IMR-90 (cell line): ENCODE measurements at regions not wholly inside any gene's neighbourhood (a gene's known extent, or its start where the extent isn't known, plus 50 kb on each side); places are given as distances from the start of the nearest gene placed in this dataset.

Source experiments
- ATAC-seq: fragments of 200-7000 bp; cut with Tn5 transposase; 2 replicates; pipeline ENCODE4 v1.9.1; 2020; ENCODE audit warnings: low read depth, mild to moderate bottlenecking, moderate library complexity
- BruUV-seq: library from RNA; stranded (reverse); fragments of 400-500 nt; replicated peaks from 2 replicates; lab custom pipeline; 2021; lab: Mats Ljungman, UMichigan
- CTCF ChIA-PET: fragments of 300-600 bp; formaldehyde crosslinking; extraction: SDS; loops from one replicate; lab custom pipeline; 2021; ENCODE audit warnings: antibody characterized with exemption; lab: Yijun Ruan, JAX
- POLR2A ChIA-PET: fragments of 300-600 bp; sonication (Branson Sonifier 250); formaldehyde crosslinking; loops from one replicate; lab custom pipeline; 2022; ENCODE audit warnings: antibody characterized with exemption; ENCODE audit not compliant: unreplicated experiment; lab: Charles Lee
- DNase-seq: peaks from one replicate; pipeline ENCODE4 v3.0.0; 2013
- H2AFZ ChIP-seq: replicated peaks from 2 replicates; pipeline ENCODE3; 2013; ENCODE audit warnings: low read length, mild to moderate bottlenecking; ENCODE audit not compliant: poor library complexity
- H2AK5ac ChIP-seq: 2 replicates; pipeline ENCODE4 v1.6.1; 2013; ENCODE audit warnings: low read depth, low read length, inconsistent platforms
- H2AK9ac ChIP-seq: replicated peaks from 2 replicates; pipeline ENCODE3; 2013; ENCODE audit warnings: mild to moderate bottlenecking, low read depth, low read length, moderate library complexity; ENCODE audit not compliant: poor library complexity
- H2BK120ac ChIP-seq: 2 replicates; pipeline ENCODE4 v1.6.1; 2013; ENCODE audit warnings: low read depth, low read length, inconsistent platforms
- H2BK15ac ChIP-seq: 3 replicates; pipeline ENCODE4 v1.6.1; 2013; ENCODE audit warnings: low read depth, low read length, inconsistent platforms
- H2BK20ac ChIP-seq: 2 replicates; pipeline ENCODE4 v1.6.1; 2013; ENCODE audit warnings: low read depth, mild to moderate bottlenecking, inconsistent platforms, low read length, moderate library complexity
- H2BK5ac ChIP-seq: 2 replicates; pipeline ENCODE4 v1.6.1; 2013; ENCODE audit warnings: mild to moderate bottlenecking, low read depth, low read length, inconsistent platforms; ENCODE audit not compliant: poor library complexity, severe bottlenecking
- H3K14ac ChIP-seq: replicated peaks from 2 replicates; pipeline ENCODE4 v1.6.1; 2013; ENCODE audit warnings: low read depth, low read length, inconsistent platforms
- H3K18ac ChIP-seq: 2 replicates; pipeline ENCODE4 v1.6.1; 2013; ENCODE audit warnings: low read depth, low read length, control low read depth
- H3K23ac ChIP-seq: 2 replicates; pipeline ENCODE4 v1.6.1; 2013; ENCODE audit warnings: low read depth, low read length, inconsistent platforms
- H3K27ac ChIP-seq: 2 replicates; pipeline ENCODE4 v1.5.1; 2013; ENCODE audit warnings: mild to moderate bottlenecking, control low read depth, low read length; ENCODE audit not compliant: insufficient read depth
- H3K27me3 ChIP-seq: 2 replicates; pipeline ENCODE4 v1.6.1; 2013; ENCODE audit warnings: low read length; ENCODE audit not compliant: control insufficient read depth, insufficient read depth
- H3K36me3 ChIP-seq: 2 replicates; pipeline ENCODE4 v1.6.1; 2013; ENCODE audit warnings: low read length, mixed read lengths; ENCODE audit not compliant: control insufficient read depth, insufficient read depth
- H3K4ac ChIP-seq: 2 replicates; pipeline ENCODE4 v1.6.1; 2013; ENCODE audit warnings: low read depth, low read length, inconsistent platforms
- H3K4me1 ChIP-seq: 2 replicates; pipeline ENCODE4 v1.6.1; 2013; ENCODE audit warnings: low read length, mixed read lengths; ENCODE audit not compliant: control insufficient read depth, insufficient read depth
- H3K4me2 ChIP-seq: 2 replicates; pipeline ENCODE4 v1.6.1; 2013; ENCODE audit warnings: low read depth, mild to moderate bottlenecking, control low read depth, low read length, moderate library complexity
- H3K4me3 ChIP-seq: 2 replicates; pipeline ENCODE4 v1.5.1; 2013; ENCODE audit warnings: low read depth, mild to moderate bottlenecking, control low read depth, low read length, moderate library complexity; ENCODE audit not compliant: insufficient read depth
- H3K56ac ChIP-seq: 2 replicates; pipeline ENCODE4 v1.6.1; 2013; ENCODE audit warnings: low read length, inconsistent platforms; ENCODE audit not compliant: insufficient read depth; ENCODE audit errors: extremely low read depth
- H3K79me1 ChIP-seq, 2 experiments: 2 replicates each; pipeline ENCODE4 v1.6.1; 2013; ENCODE audit warnings: low read length in 2 of 2, inconsistent platforms in 1 of 2, low read depth in 1 of 2
- H3K9ac ChIP-seq: 2 replicates; pipeline ENCODE4 v1.6.1; 2013; ENCODE audit warnings: low read depth, low read length, control low read depth
- H3K9me1 ChIP-seq: 2 replicates; pipeline ENCODE4 v1.6.1; 2013; ENCODE audit warnings: low read length, inconsistent platforms; ENCODE audit not compliant: insufficient read depth
- H3K9me3 ChIP-seq: 2 replicates; pipeline ENCODE4 v1.6.1; 2013; ENCODE audit warnings: low read length; ENCODE audit not compliant: control insufficient read depth, insufficient read depth
- H4K20me1 ChIP-seq: 2 replicates; pipeline ENCODE4 v1.6.1; 2013; ENCODE audit warnings: low read length, inconsistent platforms; ENCODE audit not compliant: insufficient read depth
- H4K5ac ChIP-seq: 2 replicates; pipeline ENCODE4 v1.6.1; 2013; ENCODE audit warnings: mild to moderate bottlenecking, low read depth, low read length, control low read depth
- H4K8ac ChIP-seq, 2 experiments: 2 replicates each; pipeline ENCODE4 v1.6.1; 2013; ENCODE audit warnings: low read depth in 2 of 2, low read length in 2 of 2, control low read depth in 1 of 2, inconsistent platforms in 1 of 2
- H4K91ac ChIP-seq: 2 replicates; pipeline ENCODE4 v1.6.1; 2013; ENCODE audit warnings: low read depth, low read length, inconsistent platforms; ENCODE audit not compliant: insufficient read depth
- BHLHE40 ChIP-seq: fragments of 150-350 bp; IDR thresholded peaks from 2 replicates; pipeline ENCODE4 v1.6.1; 2016; ENCODE audit warnings: mild to moderate bottlenecking, low read depth, low read length
- CHD1 ChIP-seq: IDR thresholded peaks from 2 replicates; pipeline ENCODE4 v1.6.1; 2012; ENCODE audit warnings: low read depth, low read length, improper control_type of control experiment
- CTCF ChIP-seq: conservative IDR thresholded peaks from 2 replicates; pipeline ENCODE4 v1.5.1; 2012; ENCODE audit warnings: mild to moderate bottlenecking, low read depth, low read length, improper control_type of control experiment
- MAFK ChIP-seq: IDR thresholded peaks from 2 replicates; pipeline ENCODE4 v1.6.1; 2012; ENCODE audit warnings: low read depth, low read length, improper control_type of control experiment
- MAZ ChIP-seq: IDR thresholded peaks from 2 replicates; pipeline ENCODE4 v1.6.1; 2012; ENCODE audit warnings: low read depth, mild to moderate bottlenecking, low read length, improper control_type of control experiment, moderate library complexity, borderline replicate concordance
- MXI1 ChIP-seq: IDR thresholded peaks from 2 replicates; pipeline ENCODE4 v1.6.1; 2012; ENCODE audit warnings: low read depth, mild to moderate bottlenecking, low read length, moderate library complexity, borderline replicate concordance
- NFE2L2 ChIP-seq: fragments of 150-350 bp; IDR thresholded peaks from 2 replicates; pipeline ENCODE4 v1.6.1; 2016; ENCODE audit warnings: low read depth, mild to moderate bottlenecking, low read length
- RCOR1 ChIP-seq: IDR thresholded peaks from 2 replicates; pipeline ENCODE4 v1.6.1; 2012; ENCODE audit warnings: mild to moderate bottlenecking, low read length, improper control_type of control experiment; ENCODE audit not compliant: insufficient replicate concordance
- RFX5 ChIP-seq: IDR thresholded peaks from 2 replicates; pipeline ENCODE4 v1.8.0; 2012; ENCODE audit warnings: low read depth, mild to moderate bottlenecking, low read length, moderate library complexity
- SMC3 ChIP-seq: fragments of 150-350 bp; IDR thresholded peaks from 2 replicates; pipeline ENCODE4 v1.6.1; 2016; ENCODE audit warnings: low read depth, mild to moderate bottlenecking, antibody characterized with exemption, low read length, moderate library complexity
- USF2 ChIP-seq: fragments of 150-350 bp; IDR thresholded peaks from 2 replicates; pipeline ENCODE4 v1.6.1; 2017; ENCODE audit warnings: mild to moderate bottlenecking, antibody characterized with exemption, low read length, low read depth
- WGBS, 2 experiments: methylation state at CpG; one replicate each; pipeline versions ENCODE4 v1.1.5 to v1.1.7; 2013; ENCODE audit warnings: missing lambda C conversion rate in 2 of 2; ENCODE audit not compliant: insufficient read length in 1 of 2; ENCODE audit errors: extremely low coverage in 2 of 2; 5-methylcytosine and 5-hydroxymethylcytosine counted together
- dilution Hi-C: fragments of 300-500 bp; cut with HindIII; formaldehyde crosslinking; loops from one replicate; pipeline ENCODE4 v1.14.3; 2018; ENCODE audit warnings: low sequenced_read_pairs; ENCODE audit not compliant: unreplicated experiment
- in situ Hi-C: fragments of 300-500 bp; cut with MboI; formaldehyde crosslinking; loops from 3 replicates; pipeline ENCODE4 v1.14.3; 2019; ENCODE audit warnings: low sequenced_read_pairs, inconsistent platforms, mixed read lengths
- intact Hi-C: fragments of 100-400 bp; cut with micrococcal nuclease; formaldehyde crosslinking; loops from 2 replicates; pipeline ENCODE4 v1.10.0; 2022

GRCh38 chr6:87925373-87926060, 122.1 kb upstream of the SPACA1 start:
- Histone ChIP-seq H3K14ac (no peak overlapping the region), H3K9me3 (no peaks in the 10 kb centered on the region), H3K4me2 (no peak overlapping the region), H4K20me1 (no peaks in the 10 kb centered on the region), H4K91ac (no peak overlapping the region), H3K56ac (no peak overlapping the region), H3K27ac (no peak overlapping the region), H3K4ac (no peak overlapping the region), H2BK5ac (no peak overlapping the region), H2AFZ (no peak overlapping the region), H2BK20ac (no peak overlapping the region), H2BK15ac (no peak overlapping the region), H3K18ac (no peak overlapping the region), H3K9ac (no peak overlapping the region), H3K79me1 (no peaks in the 10 kb centered on the region), H4K8ac (no peak overlapping the region), H3K9me1 (no peaks in the 10 kb centered on the region), H2AK5ac (no peak overlapping the region), H3K36me3 (no peaks in the 10 kb centered on the region), H2AK9ac (no peak overlapping the region), H2BK120ac (no peak overlapping the region), H3K4me3 (no peak overlapping the region), H4K5ac (no peak overlapping the region), H3K27me3 (peaks cover 6% of the 10 kb centered on the region), H3K23ac (no peak overlapping the region), H3K4me1 (no peaks in the 10 kb centered on the region)
- ChIA-PET CTCF (no interaction called here), POLR2A (no interaction called here)
- ATAC-seq, result no peak
- intact Hi-C loops, result loop anchor here (10.0 kb wide), 1 partner anchor 231 kb away; no protein-coding TSS in a partner anchor
- dilution Hi-C loops, result no loop called here
- in situ Hi-C loops, result loop anchor here (25.0 kb wide), 1 partner anchor 862 kb away; no protein-coding TSS in a partner anchor
- WGBS, 2 experiments, result 92% methylated on average over 2 of the region's 7 CpGs; no CpG with 5 or more reads in 1 of the 2 experiments
- no peak for TF ChIP-seq MAFK
- TF ChIP-seq SMC3, result no peak
- no peak for TF ChIP-seq NFE2L2
- no peak for TF ChIP-seq MAZ
- TF ChIP-seq USF2, result no peak
- TF ChIP-seq BHLHE40, result no peak
- TF ChIP-seq RCOR1, result no peak
- no peak for TF ChIP-seq CTCF
- no peak for TF ChIP-seq RFX5
- no peak for TF ChIP-seq CHD1
- no peak for TF ChIP-seq MXI1
- DNase-seq, result no peak
- no TSS peak for BruUV-seq
